ENCODE measurements at regions not wholly inside any gene's neighbourhood (a gene's known extent, or its start where the extent isn't known, plus 50 kb on each side); places are given as distances from the start of the nearest gene placed in this dataset.
"Not testable (repeated sequence)": the region's sequence is repeated elsewhere in the genome, so short reads cannot be mapped to it uniquely, and the experiment has no call there.

DNA sequence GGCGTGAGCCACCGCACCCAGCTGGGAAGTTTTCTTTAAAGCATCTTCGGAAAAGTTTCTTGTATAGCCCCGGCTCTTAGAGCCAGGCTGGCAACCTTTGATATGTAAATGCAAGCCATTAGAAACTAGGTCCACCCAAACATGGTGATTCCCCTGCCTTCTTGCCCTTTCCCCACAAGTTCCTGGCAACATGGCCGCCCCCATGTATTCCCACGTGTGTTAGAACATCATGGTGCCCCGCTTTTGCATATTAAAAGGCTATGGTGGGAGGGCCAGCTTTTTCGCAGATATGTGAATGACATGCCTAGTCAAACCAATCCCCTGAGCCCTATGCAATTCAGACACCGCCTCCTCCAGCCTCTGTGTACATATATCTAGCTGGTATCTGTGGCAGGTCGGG is 63.2 kb downstream of the RESF1 start:
- TF ChIP-seq, protein P1, sequence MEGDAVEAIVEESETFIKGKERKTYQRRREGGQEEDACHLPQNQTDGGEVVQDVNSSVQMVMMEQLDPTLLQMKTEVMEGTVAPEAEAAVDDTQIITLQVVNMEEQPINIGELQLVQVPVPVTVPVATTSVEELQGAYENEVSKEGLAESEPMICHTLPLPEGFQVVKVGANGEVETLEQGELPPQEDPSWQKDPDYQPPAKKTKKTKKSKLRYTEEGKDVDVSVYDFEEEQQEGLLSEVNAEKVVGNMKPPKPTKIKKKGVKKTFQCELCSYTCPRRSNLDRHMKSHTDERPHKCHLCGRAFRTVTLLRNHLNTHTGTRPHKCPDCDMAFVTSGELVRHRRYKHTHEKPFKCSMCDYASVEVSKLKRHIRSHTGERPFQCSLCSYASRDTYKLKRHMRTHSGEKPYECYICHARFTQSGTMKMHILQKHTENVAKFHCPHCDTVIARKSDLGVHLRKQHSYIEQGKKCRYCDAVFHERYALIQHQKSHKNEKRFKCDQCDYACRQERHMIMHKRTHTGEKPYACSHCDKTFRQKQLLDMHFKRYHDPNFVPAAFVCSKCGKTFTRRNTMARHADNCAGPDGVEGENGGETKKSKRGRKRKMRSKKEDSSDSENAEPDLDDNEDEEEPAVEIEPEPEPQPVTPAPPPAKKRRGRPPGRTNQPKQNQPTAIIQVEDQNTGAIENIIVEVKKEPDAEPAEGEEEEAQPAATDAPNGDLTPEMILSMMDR (IDR thresholded peaks at IDR 0.05): not testable (repeated sequence)
- not testable (repeated sequence) for TF ChIP-seq POLR2AphosphoS5, POLR2A (IDR thresholded peaks at IDR 0.05)
